SK-N-SH treated with all-trans-retinoic acid at 6 μM for 48 hours (cell line): ENCODE measurements at regions not wholly inside any gene's neighbourhood (a gene's known extent, or its start where the extent isn't known, plus 50 kb on each side); places are given as distances from the start of the nearest gene placed in this dataset.

Experiments used
- ATAC-seq: fragments of 200-7000 bp; cut with Tn5 transposase; 3 replicates; pipeline ENCODE4 v1.9.1; 2020; ENCODE audit warnings: mild to moderate bottlenecking, moderate library complexity
- BACH2 ChIP-seq: fragments of 250-450 bp; sonication (Bioruptor Pico); IDR thresholded peaks from 2 replicates; pipeline ENCODE4 v1.9.0; 2021; ENCODE audit warnings: mild to moderate bottlenecking, borderline replicate concordance
- CREB5 ChIP-seq: fragments of 250-450 bp; sonication (Bioruptor Pico); IDR thresholded peaks from 2 replicates; pipeline ENCODE4 v1.5.1; 2020; ENCODE audit warnings: low read depth, mild to moderate bottlenecking, moderate library complexity
- CSDC2 ChIP-seq: fragments of 250-450 bp; sonication (Bioruptor Pico); IDR thresholded peaks from 2 replicates; pipeline ENCODE4 v1.5.0; 2020; ENCODE audit warnings: mild to moderate bottlenecking, moderate library complexity
- CSRNP3 ChIP-seq: fragments of 250-450 bp; sonication (Bioruptor Pico); IDR thresholded peaks from 2 replicates; pipeline ENCODE4 v1.5.1; 2021; ENCODE audit warnings: mild to moderate bottlenecking, moderate library complexity
- ESRRG ChIP-seq: fragments of 250-450 bp; sonication (Bioruptor Pico); IDR thresholded peaks from 2 replicates; pipeline ENCODE4 v1.6.1; 2021; ENCODE audit warnings: mild to moderate bottlenecking
- GLIS3 ChIP-seq: fragments of 250-450 bp; sonication (Bioruptor Pico); IDR thresholded peaks from 2 replicates; pipeline ENCODE4 v1.5.0; 2020; ENCODE audit warnings: mild to moderate bottlenecking, moderate library complexity
- OSR1 ChIP-seq: fragments of 250-450 bp; sonication (Bioruptor Pico); IDR thresholded peaks from 2 replicates; pipeline ENCODE4 v1.8.0; 2022; ENCODE audit warnings: moderate library complexity, mild to moderate bottlenecking, inconsistent platforms
- POU6F1 ChIP-seq: fragments of 250-450 bp; sonication (Bioruptor Pico); IDR thresholded peaks from 2 replicates; pipeline ENCODE4 v1.8.0; 2021; ENCODE audit warnings: low read depth, mild to moderate bottlenecking, moderate library complexity, borderline replicate concordance
- PPARA ChIP-seq: fragments of 250-450 bp; sonication (Bioruptor Pico); IDR thresholded peaks from 2 replicates; pipeline ENCODE4 v1.5.0; 2020; ENCODE audit warnings: mild to moderate bottlenecking, borderline replicate concordance
- RARB ChIP-seq: fragments of 250-450 bp; sonication (Bioruptor Pico); IDR thresholded peaks from 2 replicates; pipeline ENCODE4 v1.8.0; 2021; ENCODE audit warnings: mild to moderate bottlenecking, moderate library complexity
- SNAI2 ChIP-seq: fragments of 250-450 bp; sonication (Bioruptor Pico); IDR thresholded peaks from 2 replicates; pipeline ENCODE4 v1.5.0; 2020; ENCODE audit warnings: mild to moderate bottlenecking, moderate library complexity
- TCF4 ChIP-seq: fragments of 250-450 bp; sonication (Bioruptor Pico); IDR thresholded peaks from 2 replicates; pipeline ENCODE4 v1.8.0; 2021; ENCODE audit warnings: mild to moderate bottlenecking, moderate library complexity, borderline replicate concordance
- TOX ChIP-seq: fragments of 250-450 bp; sonication (Bioruptor Pico); IDR thresholded peaks from 2 replicates; pipeline ENCODE4 v1.8.0; 2021; ENCODE audit warnings: mild to moderate bottlenecking, moderate library complexity, borderline replicate concordance
- TSHZ2 ChIP-seq: fragments of 250-450 bp; sonication (Bioruptor Pico); IDR thresholded peaks from 2 replicates; pipeline ENCODE4 v1.5.0; 2020; ENCODE audit warnings: mild to moderate bottlenecking, moderate library complexity
- ZC3H10 ChIP-seq: fragments of 250-450 bp; sonication (Bioruptor Pico); IDR thresholded peaks from 2 replicates; pipeline ENCODE4 v1.5.1; 2021; ENCODE audit warnings: mild to moderate bottlenecking, moderate library complexity
- ZFP3 ChIP-seq: fragments of 250-450 bp; sonication (Bioruptor Pico); IDR thresholded peaks from 2 replicates; pipeline ENCODE4 v1.5.0; 2020; ENCODE audit warnings: mild to moderate bottlenecking, moderate library complexity
- ZFP30 ChIP-seq: fragments of 450-650 bp; formaldehyde crosslinking; IDR thresholded peaks from 2 replicates; pipeline ENCODE4 v1.5.0; 2022; ENCODE audit warnings: mild to moderate bottlenecking, moderate library complexity
- ZNF565 ChIP-seq: fragments of 450-650 bp; formaldehyde crosslinking; conservative IDR thresholded peaks from 2 replicates; pipeline ENCODE4 v1.5.0; 2020; ENCODE audit warnings: low read depth, mild to moderate bottlenecking, moderate library complexity
- ZNF70 ChIP-seq: fragments of 450-650 bp; formaldehyde crosslinking; IDR thresholded peaks from 2 replicates; pipeline ENCODE4 v1.5.0; 2020; ENCODE audit warnings: mild to moderate bottlenecking, moderate library complexity
- ZNF8 ChIP-seq: fragments of 450-650 bp; formaldehyde crosslinking; IDR thresholded peaks from 2 replicates; pipeline ENCODE4 v1.5.0; 2020; ENCODE audit warnings: mild to moderate bottlenecking, moderate library complexity

GRCh38 chr10:129323879-129324278 lies 143.2 kb upstream of the MGMT start (continued):
- no peak for TF ChIP-seq CREB5 (CRISPR knock-in tag)
- TF ChIP-seq ESRRG (CRISPR knock-in tag), result no peak
- TF ChIP-seq TCF4, result no peak
- TF ChIP-seq ZFP30, result no peak
- no peak for TF ChIP-seq SNAI2
- no peak for TF ChIP-seq ZNF70 (CRISPR knock-in tag)
- no peak for TF ChIP-seq BACH2 (CRISPR knock-in tag)
- TF ChIP-seq ZNF8 (CRISPR knock-in tag), result no peak
- TF ChIP-seq ZC3H10 (CRISPR knock-in tag), result no peak
- no peak for TF ChIP-seq POU6F1 (CRISPR knock-in tag)

GRCh38 chr10:129325893-129326292 lies 141.1 kb upstream of the MGMT start:
- TF ChIP-seq BACH2 (CRISPR knock-in tag) (no peak), GLIS3 (CRISPR knock-in tag) (no peak), ZNF565 (CRISPR knock-in tag) (no peak), TCF4 (no peak), ZC3H10 (CRISPR knock-in tag) (no peak), POU6F1 (CRISPR knock-in tag) (no peak), PPARA (CRISPR knock-in tag) (no peak), ZNF70 (CRISPR knock-in tag) (no peak), ZFP30 (no peak), ZFP3 (CRISPR knock-in tag) (no peak), RARB (CRISPR knock-in tag) (no peak), TOX (CRISPR knock-in tag) (no peak), CSDC2 (CRISPR knock-in tag) (no peak), CSRNP3 (CRISPR knock-in tag) (no peak)
- ATAC-seq, result no peak

GRCh38 chr10:129328546-129328945 lies 138.5 kb upstream of the MGMT start:
- no peak for ATAC-seq
- TF ChIP-seq TCF4 (no peak), TSHZ2 (no peak), ZNF70 (CRISPR knock-in tag) (no peak), RARB (CRISPR knock-in tag) (no peak), ZFP30 (no peak), POU6F1 (CRISPR knock-in tag) (no peak), ZFP3 (CRISPR knock-in tag) (no peak), ZNF8 (CRISPR knock-in tag) (no peak), BACH2 (CRISPR knock-in tag) (no peak), CREB5 (CRISPR knock-in tag) (no peak), OSR1 (CRISPR knock-in tag) (no peak), TOX (CRISPR knock-in tag) (no peak)
- TF ChIP-seq, all 23 proteins: peak for 0
